ENCODE measurements at regions not wholly inside any gene's neighbourhood (a gene's known extent, or its start where the extent isn't known, plus 50 kb on each side); places are given as distances from the start of the nearest gene placed in this dataset.

- TF ChIP-seq CTCF (IDR thresholded peaks at IDR 0.05): no peak
- TF ChIP-seq POLR2A (IDR thresholded peaks at IDR 0.05; ENCODE audit: low read depth): no peak
Observed at GRCh38 chrX:10811111-10811510, 190.7 kb upstream of the MID1 start.
